Natural killer cell (primary cell): ENCODE measurements at regions not wholly inside any gene's neighbourhood (a gene's known extent, or its start where the extent isn't known, plus 50 kb on each side); places are given as distances from the start of the nearest gene placed in this dataset.

Experiments
- ATAC-seq, 3 donors: fragments of 150-1000 bp in 2 of 3; fragments of 200-7000 bp in 1 of 3; cut with Tn5 transposase; 1 replicate in 1 of 3; 2 replicates in 2 of 3; pipeline ENCODE4 v1.10.0; 2021; ENCODE audit warnings: mild to moderate bottlenecking in 2 of 3, moderate library complexity in 2 of 3
- DNase-seq, 2 donors: peaks; one replicate each; pipeline versions ENCODE4 v3.0.0 to v3.0.0-alpha.2; 2013 to 2021; ENCODE audit warnings: mixed read lengths in 1 of 2
- H3K27ac ChIP-seq: one replicate; pipeline ENCODE4 v1.5.1; 2013; ENCODE audit warnings: mild to moderate bottlenecking, low read length
- H3K27me3 ChIP-seq: one replicate; pipeline ENCODE4 v1.6.1; 2013; ENCODE audit warnings: low read length; ENCODE audit not compliant: control insufficient read depth, insufficient read depth
- H3K36me3 ChIP-seq: one replicate; pipeline ENCODE4 v1.6.1; 2013; ENCODE audit warnings: low read length; ENCODE audit not compliant: control insufficient read depth, insufficient read depth
- H3K4me1 ChIP-seq: one replicate; pipeline ENCODE4 v1.6.1; 2013; ENCODE audit warnings: low read length; ENCODE audit not compliant: control insufficient read depth, insufficient read depth
- H3K4me3 ChIP-seq: one replicate; pipeline ENCODE4 v1.5.1; 2013; ENCODE audit warnings: low read length
- H3K9me3 ChIP-seq: one replicate; pipeline ENCODE4 v1.6.1; 2013; ENCODE audit warnings: low read length; ENCODE audit not compliant: control insufficient read depth, insufficient read depth
- H3K27ac Mint-ChIP-seq, 2 donors: one replicate each; pipeline ENCODE4 v1.8.0; 2022; ENCODE audit warnings: mild to moderate bottlenecking in 2 of 2, mixed read lengths in 2 of 2, moderate library complexity in 1 of 2
- H3K27me3 Mint-ChIP-seq, 2 donors: one replicate each; pipeline ENCODE4 v1.8.0; 2022; ENCODE audit warnings: low read depth in 2 of 2, mixed read lengths in 2 of 2
- H3K36me3 Mint-ChIP-seq: one replicate; pipeline ENCODE4 v1.8.0; 2022; ENCODE audit warnings: mixed read lengths
- H3K4me1 Mint-ChIP-seq, 2 donors: one replicate each; pipeline ENCODE4 v1.8.0; 2022; ENCODE audit warnings: mixed read lengths in 2 of 2
- H3K4me3 Mint-ChIP-seq: one replicate; pipeline ENCODE4 v1.8.0; 2022; ENCODE audit warnings: mild to moderate bottlenecking, moderate library complexity, mixed read lengths
- H3K9me3 Mint-ChIP-seq, 2 donors: one replicate each; pipeline ENCODE4 v1.8.0; 2022; ENCODE audit warnings: mixed read lengths in 2 of 2
- CTCF ChIP-seq: fragments of 200-600 bp; IDR thresholded peaks from one replicate; pipeline ENCODE4 v1.8.0; 2022; ENCODE audit warnings: antibody characterized with exemption
- WGBS: methylation state at CpG from one replicate; pipeline ENCODE4 v1.1.7; 2013; ENCODE audit warnings: missing lambda C conversion rate; ENCODE audit not compliant: insufficient coverage; 5-methylcytosine and 5-hydroxymethylcytosine counted together
- intact Hi-C: fragments of 100-400 bp; cut with micrococcal nuclease; formaldehyde crosslinking; loops from one replicate; pipeline ENCODE4 v1.14.2; 2022

GRCh38 chr11:96523656-96524055, 133.8 kb downstream of the JRKL start:
- Histone ChIP-seq H3K9me3 (no peaks in the 10 kb centered on the region), H3K4me1 (no peaks in the 10 kb centered on the region), H3K27ac (no peak overlapping the region), H3K36me3 (no peaks in the 10 kb centered on the region), H3K27me3 (no peaks in the 10 kb centered on the region), H3K4me3 (no peak overlapping the region)
- peaks cover 5% of the 10 kb centered on the region for H3K36me3 Mint-ChIP-seq
- H3K27ac Mint-ChIP-seq = no peak overlapping the region
- 57% methylated on average over 1 of the region's 2 CpGs for WGBS
- peaks cover 4 to 5% of the 10 kb centered on the region in 2 donors for H3K9me3 Mint-ChIP-seq
- TF ChIP-seq CTCF = no peak
- no peak overlapping the region for H3K4me3 Mint-ChIP-seq
- no peaks in the 10 kb centered on the region for H3K27me3 Mint-ChIP-seq
- intact Hi-C loops = no loop called here
- no peaks in the 10 kb centered on the region for H3K4me1 Mint-ChIP-seq
- no peak for ATAC-seq
- no peak for DNase-seq

GRCh38 chr11:96524475-96524874, 134.7 kb downstream of the JRKL start:
- no peak for ATAC-seq
- Histone ChIP-seq H3K27me3 (no peaks in the 10 kb centered on the region), H3K27ac (no peak overlapping the region), H3K4me3 (no peak overlapping the region), H3K4me1 (no peaks in the 10 kb centered on the region), H3K36me3 (no peaks in the 10 kb centered on the region), H3K9me3 (no peaks in the 10 kb centered on the region)
- Mint-ChIP-seq H3K27ac (no peak overlapping the region), H3K4me3 (no peak overlapping the region), H3K36me3 (peaks cover 12% of the 10 kb centered on the region), H3K9me3 (peaks cover 7 to 8% of the 10 kb centered on the region in 2 donors), H3K4me1 (no peaks in the 10 kb centered on the region), H3K27me3 (no peaks in the 10 kb centered on the region)
- WGBS = 76% methylated on average over 1 of the region's 1 CpG
- intact Hi-C loops = no loop called here
- DNase-seq = no peak
- no peak for TF ChIP-seq CTCF

- H3K4me1 ChIP-seq = no peaks in the 10 kb centered on the region
- DNase-seq (no peak), ATAC-seq (no peak)
These were observed 140.7 kb downstream of the JRKL start for GRCh38 chr11:96530473-96530872.

More at GRCh38 chr11:96530473-96530872, 140.7 kb downstream of the JRKL start:
- Mint-ChIP-seq H3K4me1 (no peaks in the 10 kb centered on the region), H3K27me3 (no peaks in the 10 kb centered on the region), H3K4me3 (no peak overlapping the region), H3K27ac (no peak overlapping the region), H3K36me3 (peaks cover 12% of the 10 kb centered on the region), H3K9me3 (peaks cover 16 to 17% of the 10 kb centered on the region in 2 donors)
- intact Hi-C loops = no loop called here
- no peak for TF ChIP-seq CTCF
- Histone ChIP-seq H3K9me3 (no peaks in the 10 kb centered on the region), H3K36me3 (no peaks in the 10 kb centered on the region), H3K27me3 (no peaks in the 10 kb centered on the region), H3K4me3 (no peak overlapping the region), H3K27ac (no peak overlapping the region)
- whole genome bisulfite sequencing = no CpG with 5 or more reads among the region's 1 CpG
